Adrenal gland (tissue), 9 donors: ENCODE measurements at regions not wholly inside any gene's neighbourhood (a gene's known extent, or its start where the extent isn't known, plus 50 kb on each side); places are given as distances from the start of the nearest gene placed in this dataset.

Source experiments
- DNase-seq, 7 donors: peaks; one replicate each; pipeline ENCODE4 v3.0.0-alpha.2; 2019 to 2020
- H3K27ac ChIP-seq, 5 donors: fragments of 200-600 bp; sonication (generic) in 4 of 5; 1 replicate in 3 of 5; 2 replicates in 2 of 5; pipeline versions ENCODE4 v1.5.1 to v1.8.0; 2016 to 2020; ENCODE audit warnings: mild to moderate bottlenecking in 1 of 5
- H3K27me3 ChIP-seq: fragments of 200-600 bp; 2 replicates; pipeline ENCODE4 v1.8.0; 2021
- H3K36me3 ChIP-seq, 2 donors: fragments of 200-600 bp; replicated peaks in 1 of 2; 1 replicate in 1 of 2; 2 replicates in 1 of 2; pipeline versions ENCODE4 v1.5.1 to v1.8.0; 2018 to 2022
- H3K4me1 ChIP-seq, 2 donors: fragments of 200-600 bp; replicated peaks in 1 of 2; 1 replicate in 1 of 2; 2 replicates in 1 of 2; pipeline versions ENCODE4 v1.5.1 to v1.8.0; 2018 to 2021
- H3K4me3 ChIP-seq, 4 donors: fragments of 200-600 bp; sonication (generic) in 3 of 4; one replicate each; pipeline ENCODE4 v1.5.1; 2016 to 2018
- H3K9me3 ChIP-seq, 3 donors: fragments of 200-600 bp; sonication (generic) in 1 of 3; replicated peaks in 1 of 3; 1 replicate in 2 of 3; 2 replicates in 1 of 3; pipeline versions ENCODE4 v1.5.1 to v1.8.0; 2016 to 2021
- POLR2A ChIP-seq, 2 donors: fragments of 450-650 bp; IDR thresholded peaks; one replicate each; pipeline ENCODE4 v1.6.1; 2017; ENCODE audit warnings: antibody characterized with exemption in 2 of 2, mild to moderate bottlenecking in 2 of 2, moderate library complexity in 1 of 2
- WGBS, 4 donors: extraction: QIAGEN DNeasy Blood & Tissue Kit in 2 of 4; methylation state at CpG; one replicate each; pipeline versions ENCODE4 v1.1.5 to v1.1.7; 2013 to 2017; 5-methylcytosine and 5-hydroxymethylcytosine counted together
- intact Hi-C, 2 donors: fragments of 100-400 bp; cut with DNase I; formaldehyde crosslinking; loops; one replicate each; pipeline versions ENCODE4 v1.14.1 to v1.15.0; 2022 to 2023
- TF ChIP-seq, protein P1 (sequence below), 6 experiments: fragments of 450-650 bp in 4 of 6; fragments of 200-600 bp in 2 of 6; sonication (generic) in 1 of 6; IDR thresholded peaks; 1 replicate in 5 of 6; 2 replicates in 1 of 6; pipeline versions ENCODE4 v1.5.1 to v1.8.0; 2016 to 2021; ENCODE audit warnings: antibody characterized with exemption in 6 of 6, mild to moderate bottlenecking in 2 of 6, moderate library complexity in 1 of 6
- donor health status: healthy with polysubstance abuse.
- donor health status: Bipolar disorder and iron deficiency.
- donor health status: DM: yes; HTN: yes; CAD: no.
- donor health status: DM: no; HTN: no; CAD: no.
- donor health status: DM: no; HTN: no; CAD: no.

DNA sequence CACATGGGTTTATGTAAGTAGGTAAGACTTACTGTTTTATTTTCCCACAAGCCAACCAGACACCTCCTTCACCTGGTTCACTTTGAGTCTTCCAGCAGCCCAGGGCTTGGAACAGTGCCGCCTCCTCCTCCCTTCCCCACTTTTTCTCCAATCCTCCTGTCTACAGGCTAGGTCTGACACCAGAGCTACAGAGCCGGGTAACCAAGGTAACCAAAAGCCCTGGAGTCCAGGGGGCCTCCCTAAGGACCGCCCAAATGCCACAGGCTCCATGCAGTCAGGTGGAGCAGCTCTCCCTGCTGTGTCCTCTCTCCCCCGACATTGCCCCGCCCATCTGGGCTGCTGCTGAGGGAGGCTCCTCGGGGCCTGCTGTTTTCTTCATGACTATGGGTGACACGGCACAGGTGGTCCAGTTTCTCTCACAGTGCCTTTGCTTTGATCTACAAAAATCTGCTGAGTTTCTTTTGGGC lies 138.0 kb upstream of the EFNA5 start:
- Histone ChIP-seq H3K27ac (no peak overlapping the region), H3K9me3 (no peaks in the 10 kb centered on the region), H3K36me3 (no peaks in the 10 kb centered on the region), H3K27me3 (no peaks in the 10 kb centered on the region), H3K4me1 (no peaks in the 10 kb centered on the region), H3K4me3 (no peak overlapping the region)
- intact Hi-C loops, result no loop called here
- no peak for TF ChIP-seq POLR2A (IDR thresholded peaks at IDR 0.05)
- DNase-seq, result peak in 2 of 7 donors; percentile 26 to 73
- 59 to 83% (median 78%) methylated on average over 5 to 7 of the region's 7 CpGs for WGBS, 4 donors

DNA sequence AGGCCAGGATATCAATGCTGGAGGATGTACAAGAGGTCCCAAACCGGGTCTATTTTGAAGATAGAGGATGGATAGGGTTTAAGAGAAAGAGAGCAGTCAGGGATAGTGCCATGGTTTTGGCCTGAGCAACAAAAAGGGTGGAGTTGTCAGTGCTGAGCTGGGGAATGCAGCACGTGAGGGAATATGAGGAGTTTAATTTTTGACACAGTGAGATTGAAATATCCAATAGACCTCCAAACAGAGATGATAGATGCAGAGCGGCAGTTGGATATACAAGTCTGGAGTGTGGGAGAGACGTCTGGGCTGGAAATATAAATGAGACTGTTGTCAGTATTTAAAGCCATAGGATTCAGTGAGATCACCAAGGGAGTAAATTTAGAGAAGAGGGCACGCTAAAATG lies 136.7 kb upstream of the EFNA5 start:
- Histone ChIP-seq H3K27me3 (no peaks in the 10 kb centered on the region), H3K36me3 (no peaks in the 10 kb centered on the region), H3K4me1 (no peaks in the 10 kb centered on the region), H3K27ac (no peak overlapping the region), H3K4me3 (no peak overlapping the region), H3K9me3 (no peaks in the 10 kb centered on the region)
- 81 to 87% (median 82%) methylated on average over 5 of the region's 5 CpGs for WGBS, 4 donors
- intact Hi-C loops, result no loop called here
- TF ChIP-seq POLR2A (IDR thresholded peaks at IDR 0.05), result no peak
- TF ChIP-seq, protein P1, sequence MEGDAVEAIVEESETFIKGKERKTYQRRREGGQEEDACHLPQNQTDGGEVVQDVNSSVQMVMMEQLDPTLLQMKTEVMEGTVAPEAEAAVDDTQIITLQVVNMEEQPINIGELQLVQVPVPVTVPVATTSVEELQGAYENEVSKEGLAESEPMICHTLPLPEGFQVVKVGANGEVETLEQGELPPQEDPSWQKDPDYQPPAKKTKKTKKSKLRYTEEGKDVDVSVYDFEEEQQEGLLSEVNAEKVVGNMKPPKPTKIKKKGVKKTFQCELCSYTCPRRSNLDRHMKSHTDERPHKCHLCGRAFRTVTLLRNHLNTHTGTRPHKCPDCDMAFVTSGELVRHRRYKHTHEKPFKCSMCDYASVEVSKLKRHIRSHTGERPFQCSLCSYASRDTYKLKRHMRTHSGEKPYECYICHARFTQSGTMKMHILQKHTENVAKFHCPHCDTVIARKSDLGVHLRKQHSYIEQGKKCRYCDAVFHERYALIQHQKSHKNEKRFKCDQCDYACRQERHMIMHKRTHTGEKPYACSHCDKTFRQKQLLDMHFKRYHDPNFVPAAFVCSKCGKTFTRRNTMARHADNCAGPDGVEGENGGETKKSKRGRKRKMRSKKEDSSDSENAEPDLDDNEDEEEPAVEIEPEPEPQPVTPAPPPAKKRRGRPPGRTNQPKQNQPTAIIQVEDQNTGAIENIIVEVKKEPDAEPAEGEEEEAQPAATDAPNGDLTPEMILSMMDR (IDR thresholded peaks at IDR 0.05), result no peak
- no peak for DNase-seq

DNA sequence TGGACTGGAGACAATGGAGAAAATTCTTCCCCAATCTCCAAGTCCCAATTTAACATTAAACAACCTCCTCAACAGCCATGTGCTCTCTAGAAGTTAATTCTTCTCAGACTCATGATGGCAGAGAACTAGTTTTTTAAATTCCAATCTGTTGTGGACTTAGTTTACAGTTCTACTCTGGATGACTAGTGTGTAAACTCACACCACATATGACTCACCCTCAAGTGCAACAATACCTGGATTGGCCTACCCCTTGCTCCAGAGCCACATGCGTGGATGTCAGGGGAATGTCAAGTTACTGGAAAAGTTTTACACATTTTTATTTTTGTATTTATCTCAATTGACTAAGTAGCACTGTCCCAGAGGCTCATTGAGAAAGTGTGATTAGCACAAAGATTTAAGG lies 136.0 kb upstream of the EFNA5 start:
- no peaks in the 10 kb centered on the region for H3K27me3 ChIP-seq
- no peaks in the 10 kb centered on the region for H3K36me3 ChIP-seq
- no peak overlapping the region for H3K4me3 ChIP-seq
- no peak overlapping the region for H3K27ac ChIP-seq
- intact Hi-C loops, result no loop called here
- 82 to 91% (median 88%) methylated on average over 1 of the region's 1 CpG for WGBS, 4 donors
- H3K9me3 ChIP-seq, result no peaks in the 10 kb centered on the region
- TF ChIP-seq, protein P1 (IDR thresholded peaks at IDR 0.05), result no peak
- TF ChIP-seq POLR2A (IDR thresholded peaks at IDR 0.05), result no peak
- H3K4me1 ChIP-seq, result no peaks in the 10 kb centered on the region
- no peak for DNase-seq

DNA sequence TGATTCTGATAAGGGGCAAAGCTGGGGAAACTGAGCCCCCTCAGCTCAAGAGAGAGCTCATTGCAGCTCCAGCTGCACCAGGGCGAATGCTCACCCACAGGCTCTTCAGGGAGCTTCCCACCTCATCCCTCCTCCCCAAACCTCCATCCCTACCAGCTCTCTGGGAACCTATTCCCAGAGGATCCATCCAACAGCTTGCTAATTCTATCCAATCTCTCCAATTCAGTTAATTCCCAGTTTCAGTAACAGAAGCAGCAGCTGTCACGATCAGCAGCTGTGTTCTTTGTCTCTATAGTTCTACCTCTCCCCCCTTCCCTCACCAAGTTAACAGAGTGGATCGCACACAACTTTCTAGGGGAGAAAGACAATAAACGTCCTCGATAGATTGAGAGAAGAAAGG lies 135.5 kb upstream of the EFNA5 start:
- TF ChIP-seq, protein P1 (IDR thresholded peaks at IDR 0.05), result no peak
- TF ChIP-seq POLR2A (IDR thresholded peaks at IDR 0.05), result no peak
- no peak for DNase-seq
- Histone ChIP-seq H3K27me3 (no peaks in the 10 kb centered on the region), H3K36me3 (no peaks in the 10 kb centered on the region), H3K4me3 (no peak overlapping the region), H3K4me1 (no peaks in the 10 kb centered on the region), H3K27ac (no peak overlapping the region), H3K9me3 (no peaks in the 10 kb centered on the region)
- intact Hi-C loops, result no loop called here
- 84 to 88% (median 84%) methylated on average over 5 of the region's 5 CpGs for WGBS, 4 donors

DNA sequence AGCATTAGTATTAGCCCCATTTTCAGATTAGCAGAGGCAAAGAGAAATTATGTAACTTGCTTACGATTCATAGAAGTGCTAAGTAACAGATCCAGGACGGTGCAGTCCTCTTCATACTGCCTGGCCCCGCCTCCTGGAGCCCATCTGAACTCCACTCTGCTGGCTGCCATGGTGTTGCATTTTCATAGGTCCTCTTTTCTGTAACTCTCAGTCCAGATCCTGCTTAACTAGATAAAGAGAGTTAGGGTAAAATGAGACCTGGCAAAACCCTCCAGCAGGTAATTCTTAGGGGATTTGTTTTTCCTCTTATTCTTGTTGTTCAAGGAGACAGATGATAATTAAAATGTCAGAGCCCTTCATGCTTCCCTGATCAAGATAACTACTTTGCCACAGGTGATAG lies 135.1 kb upstream of the EFNA5 start:
- no peaks in the 10 kb centered on the region for H3K4me1 ChIP-seq
- 58 to 78% (median 74%) methylated on average over 3 of the region's 3 CpGs for WGBS, 4 donors
- no peak for TF ChIP-seq POLR2A (IDR thresholded peaks at IDR 0.05)
- TF ChIP-seq, protein P1 (IDR thresholded peaks at IDR 0.05), result no peak
- no peaks in the 10 kb centered on the region for H3K27me3 ChIP-seq
- no peak overlapping the region for H3K4me3 ChIP-seq
- H3K9me3 ChIP-seq, result no peaks in the 10 kb centered on the region
- intact Hi-C loops, result no loop called here
- H3K27ac ChIP-seq, result no peak overlapping the region
- peak in 1 of 7 donors; percentile 54 for DNase-seq
- H3K36me3 ChIP-seq, result no peaks in the 10 kb centered on the region
